Upper lobe of right lung (tissue), 1 donor: ENCODE measurements at regions not wholly inside any gene's neighbourhood (a gene's known extent, or its start where the extent isn't known, plus 50 kb on each side); places are given as distances from the start of the nearest gene placed in this dataset.

Experiments used
- ATAC-seq: fragments of 200-7000 bp; cut with Tn5 transposase; one replicate; pipeline ENCODE4 v1.9.1; 2020; ENCODE audit warnings: mild to moderate bottlenecking, moderate library complexity
- DNase-seq: peaks from one replicate; pipeline ENCODE4 v3.0.0-alpha.2; 2020
- H3K27ac ChIP-seq: fragments of 200-600 bp; one replicate; pipeline ENCODE4 v1.8.0; 2022
- H3K27me3 ChIP-seq: fragments of 200-600 bp; one replicate; pipeline ENCODE4 v1.8.0; 2022; ENCODE audit warnings: mild to moderate bottlenecking
- H3K36me3 ChIP-seq: fragments of 200-600 bp; one replicate; pipeline ENCODE4 v1.8.0; 2022
- H3K4me1 ChIP-seq: fragments of 200-600 bp; one replicate; pipeline ENCODE4 v1.8.0; 2022
- H3K4me3 ChIP-seq: fragments of 200-600 bp; one replicate; pipeline ENCODE4 v1.8.0; 2022; ENCODE audit warnings: mild to moderate bottlenecking
- H3K9me3 ChIP-seq: fragments of 200-600 bp; one replicate; pipeline ENCODE4 v1.8.0; 2022
- CTCF ChIP-seq: fragments of 200-600 bp; IDR thresholded peaks from one replicate; pipeline ENCODE4 v1.8.0; 2022; ENCODE audit warnings: antibody characterized with exemption
- intact Hi-C: fragments of 100-400 bp; cut with DNase I; formaldehyde crosslinking; loops from one replicate; pipeline ENCODE4 v1.11.0; 2022
- donor health status: DM: no; HTN: yes; CAD: no; lungs with severe emphysema.

GRCh38 chr10:123604506-123604905, 61.6 kb upstream of the GPR26 start:
- no peak for TF ChIP-seq CTCF
- H3K4me3 ChIP-seq: no peak overlapping the region

GRCh38 chr10:123606006-123606405, 60.1 kb upstream of the GPR26 start:
- Histone ChIP-seq H3K27ac (no peak overlapping the region), H3K27me3 (peaks cover 23% of the 10 kb centered on the region), H3K4me3 (no peak overlapping the region), H3K36me3 (no peaks in the 10 kb centered on the region), H3K4me1 (no peaks in the 10 kb centered on the region), H3K9me3 (no peaks in the 10 kb centered on the region)
- intact Hi-C loops: no loop called here
- no peak for ATAC-seq
- no peak for DNase-seq
- no peak for TF ChIP-seq CTCF

More at GRCh38 chr10:123604506-123604905, 61.6 kb upstream of the GPR26 start:
- intact Hi-C loops: no loop called here
- Histone ChIP-seq H3K9me3 (no peaks in the 10 kb centered on the region), H3K36me3 (no peaks in the 10 kb centered on the region), H3K4me1 (no peaks in the 10 kb centered on the region), H3K27ac (no peak overlapping the region), H3K27me3 (peaks cover 23% of the 10 kb centered on the region)
- DNase-seq: no peak
- ATAC-seq: no peak

GRCh38 chr10:123606955-123607354, 59.2 kb upstream of the GPR26 start:
- no peaks in the 10 kb centered on the region for H3K4me1 ChIP-seq
- H3K27ac ChIP-seq: no peak overlapping the region
- H3K9me3 ChIP-seq: no peaks in the 10 kb centered on the region
- intact Hi-C loops: no loop called here
- H3K4me3 ChIP-seq: no peak overlapping the region
- peaks cover 23% of the 10 kb centered on the region for H3K27me3 ChIP-seq
- H3K36me3 ChIP-seq: no peaks in the 10 kb centered on the region
- no peak for TF ChIP-seq CTCF
- DNase-seq (no peak), ATAC-seq (no peak)

GRCh38 chr10:123607386-123607785, 58.8 kb upstream of the GPR26 start:
- Histone ChIP-seq H3K9me3 (no peaks in the 10 kb centered on the region), H3K27me3 (peaks cover 23% of the 10 kb centered on the region), H3K27ac (no peak overlapping the region), H3K36me3 (no peaks in the 10 kb centered on the region), H3K4me1 (no peaks in the 10 kb centered on the region), H3K4me3 (no peak overlapping the region)
- TF ChIP-seq CTCF: no peak
- ATAC-seq: no peak
- intact Hi-C loops: no loop called here
- DNase-seq: no peak

GRCh38 chr10:123608047-123608446, 58.1 kb upstream of the GPR26 start:
- intact Hi-C loops: no loop called here
- Histone ChIP-seq H3K36me3 (no peaks in the 10 kb centered on the region), H3K27ac (no peak overlapping the region), H3K27me3 (peaks cover 23% of the 10 kb centered on the region), H3K4me1 (no peaks in the 10 kb centered on the region), H3K9me3 (no peaks in the 10 kb centered on the region), H3K4me3 (no peak overlapping the region)
- no peak for DNase-seq
- no peak for TF ChIP-seq CTCF
- ATAC-seq: no peak

DNA sequence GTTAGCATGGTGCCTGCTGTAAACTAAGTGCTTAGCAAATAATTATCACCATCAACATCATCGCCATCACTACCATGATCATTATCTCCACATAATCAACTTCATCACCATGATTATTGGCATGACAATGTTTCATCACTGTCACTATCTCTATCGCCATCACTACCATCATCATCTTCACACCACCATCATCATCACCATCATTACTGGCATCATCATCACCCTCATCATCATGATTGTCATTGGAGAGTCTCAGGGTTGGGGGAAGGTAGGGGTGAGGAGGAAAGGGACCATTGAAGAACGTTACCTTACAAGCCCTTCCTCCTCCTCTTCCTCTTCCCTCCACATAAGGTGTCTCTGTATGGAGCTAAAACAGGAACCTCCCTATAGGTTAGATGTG, 54.9 kb upstream of the GPR26 start:
- no peak for TF ChIP-seq CTCF
- H3K27me3 ChIP-seq: peaks cover 12% of the 10 kb centered on the region
- H3K9me3 ChIP-seq: no peaks in the 10 kb centered on the region
- H3K4me3 ChIP-seq: no peak overlapping the region
- H3K4me1 ChIP-seq: no peaks in the 10 kb centered on the region
- no peak overlapping the region for H3K27ac ChIP-seq
- H3K36me3 ChIP-seq: no peaks in the 10 kb centered on the region
- ATAC-seq (no peak), DNase-seq (no peak)
- intact Hi-C loops: no loop called here
